ENCODE measurements at regions not wholly inside any gene's neighbourhood (a gene's known extent, or its start where the extent isn't known, plus 50 kb on each side); places are given as distances from the start of the nearest gene placed in this dataset.

DNA sequence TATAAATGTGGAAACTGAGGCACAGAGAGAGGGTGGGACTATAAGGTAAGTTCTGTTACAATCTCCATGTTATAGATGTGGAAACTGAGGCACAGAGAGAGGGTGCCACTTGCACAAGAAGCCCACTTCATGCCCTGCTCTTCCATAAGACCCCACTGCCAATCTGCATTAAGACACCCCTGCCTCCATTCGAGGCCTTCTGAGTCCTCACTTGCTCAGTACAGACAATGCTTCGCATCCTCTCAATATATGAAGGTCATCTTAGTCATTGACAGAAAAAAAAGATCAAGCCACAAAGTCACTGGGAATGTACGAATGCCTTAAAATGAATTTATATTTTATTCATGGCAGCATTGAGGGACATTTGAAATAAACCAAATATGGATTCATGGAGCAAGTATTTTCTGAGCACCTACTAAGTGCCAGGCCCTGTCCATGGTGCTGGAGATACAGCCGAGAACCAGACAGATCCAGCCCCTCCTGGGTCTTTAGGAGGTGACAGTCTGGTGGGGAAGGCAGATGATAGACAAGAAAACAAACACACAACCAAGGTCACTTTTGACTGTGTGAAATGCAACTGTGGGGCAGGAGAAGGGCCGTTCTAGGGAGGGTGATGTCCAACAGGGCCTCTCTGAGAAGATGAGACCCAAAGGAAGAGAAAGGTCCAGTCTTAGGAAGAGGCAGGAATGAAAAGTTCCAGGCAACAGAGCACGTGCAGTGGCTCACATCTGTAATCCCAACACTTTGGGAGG, 92.5 kb upstream of the PTPN1 start:
- H3K27ac Mint-ChIP-seq = no peak overlapping the region
- peaks cover 2% of the 10 kb centered on the region for H3K36me3 Mint-ChIP-seq (ENCODE audit: low read depth)
- ATAC-seq (no peak), DNase-seq (no peak)
- peaks cover 4% of the 10 kb centered on the region for H3K4me1 Mint-ChIP-seq
- H3K27me3 Mint-ChIP-seq = peaks cover 10% of the 10 kb centered on the region
- H3K4me3 Mint-ChIP-seq = no peak overlapping the region
- no peaks in the 10 kb centered on the region for H3K9me3 ChIP-seq (ENCODE audit: control insufficient read depth, low read length, poor library complexity, severe bottlenecking)

DNA sequence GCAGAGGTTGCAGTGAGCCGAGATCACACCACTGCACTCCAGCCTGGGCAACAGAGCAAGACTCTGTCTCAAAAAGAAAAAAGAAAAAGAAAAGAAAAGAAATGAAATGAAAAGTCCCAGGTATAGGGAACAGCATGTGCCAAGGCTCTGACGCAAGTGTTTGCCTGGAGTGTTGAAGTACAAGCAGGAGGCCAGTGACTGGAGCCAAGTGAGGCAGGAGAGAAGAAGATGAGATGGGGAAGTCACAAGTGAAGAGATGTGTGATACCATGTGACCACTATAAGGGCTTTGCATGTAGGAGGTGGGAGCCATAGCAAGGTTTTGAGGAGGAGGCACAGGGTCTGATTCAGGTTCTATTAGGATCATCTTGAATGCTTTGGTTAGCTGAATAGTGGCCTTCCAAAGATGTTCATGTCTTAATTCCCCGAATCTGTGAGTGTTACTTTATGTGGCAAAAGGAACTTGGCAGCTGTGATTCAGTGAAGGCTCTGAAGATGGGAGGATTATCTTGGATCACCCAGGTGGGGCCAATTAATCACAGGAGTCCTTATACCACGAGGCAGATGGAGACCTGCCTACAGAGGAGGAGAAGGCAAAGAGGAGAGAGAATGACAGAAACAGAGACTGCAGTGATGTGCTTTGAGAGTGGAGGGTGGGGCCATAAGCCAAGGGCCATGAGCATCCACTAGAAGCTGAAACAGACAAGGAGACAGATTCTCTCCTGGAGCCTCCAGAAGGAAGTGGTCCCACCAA, 91.1 kb upstream of the PTPN1 start:
- ATAC-seq (no peak), DNase-seq (no peak)
- Mint-ChIP-seq H3K36me3 (ENCODE audit: low read depth) (peaks cover 2% of the 10 kb centered on the region), H3K4me1 (peaks cover 4% of the 10 kb centered on the region), H3K4me3 (no peak overlapping the region), H3K27ac (peak overlapping the region; percentile 10), H3K27me3 (peaks cover 18% of the 10 kb centered on the region)
- H3K9me3 ChIP-seq (ENCODE audit: control insufficient read depth, low read length, poor library complexity, severe bottlenecking) = no peaks in the 10 kb centered on the region

DNA sequence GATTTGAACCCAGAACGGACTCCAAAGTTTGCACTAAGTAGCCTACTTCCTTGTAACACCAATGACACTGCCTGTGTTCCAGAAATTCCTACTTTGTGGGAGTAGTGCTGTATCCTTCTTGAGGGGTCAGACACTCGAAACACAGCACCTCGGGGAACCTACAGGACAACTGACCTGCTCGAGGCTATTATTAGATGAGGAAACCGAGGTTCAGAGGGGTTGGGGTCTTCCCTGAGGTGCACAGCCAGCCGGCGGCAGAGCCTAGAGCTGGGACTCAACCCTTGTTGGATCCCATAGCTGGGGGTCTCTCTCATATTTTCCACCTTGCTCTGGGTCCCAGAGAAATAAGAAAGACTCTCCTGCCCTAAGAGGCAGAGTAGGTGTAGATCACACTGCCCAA, 89.8 kb upstream of the PTPN1 start:
- ATAC-seq (no peak), DNase-seq (no peak)
- Mint-ChIP-seq H3K4me1 (peaks cover 4% of the 10 kb centered on the region), H3K27ac (no peak overlapping the region), H3K27me3 (peaks cover 23% of the 10 kb centered on the region), H3K36me3 (ENCODE audit: low read depth) (peaks cover 2% of the 10 kb centered on the region), H3K4me3 (no peak overlapping the region)
- no peaks in the 10 kb centered on the region for H3K9me3 ChIP-seq (ENCODE audit: control insufficient read depth, low read length, poor library complexity, severe bottlenecking)

DNA sequence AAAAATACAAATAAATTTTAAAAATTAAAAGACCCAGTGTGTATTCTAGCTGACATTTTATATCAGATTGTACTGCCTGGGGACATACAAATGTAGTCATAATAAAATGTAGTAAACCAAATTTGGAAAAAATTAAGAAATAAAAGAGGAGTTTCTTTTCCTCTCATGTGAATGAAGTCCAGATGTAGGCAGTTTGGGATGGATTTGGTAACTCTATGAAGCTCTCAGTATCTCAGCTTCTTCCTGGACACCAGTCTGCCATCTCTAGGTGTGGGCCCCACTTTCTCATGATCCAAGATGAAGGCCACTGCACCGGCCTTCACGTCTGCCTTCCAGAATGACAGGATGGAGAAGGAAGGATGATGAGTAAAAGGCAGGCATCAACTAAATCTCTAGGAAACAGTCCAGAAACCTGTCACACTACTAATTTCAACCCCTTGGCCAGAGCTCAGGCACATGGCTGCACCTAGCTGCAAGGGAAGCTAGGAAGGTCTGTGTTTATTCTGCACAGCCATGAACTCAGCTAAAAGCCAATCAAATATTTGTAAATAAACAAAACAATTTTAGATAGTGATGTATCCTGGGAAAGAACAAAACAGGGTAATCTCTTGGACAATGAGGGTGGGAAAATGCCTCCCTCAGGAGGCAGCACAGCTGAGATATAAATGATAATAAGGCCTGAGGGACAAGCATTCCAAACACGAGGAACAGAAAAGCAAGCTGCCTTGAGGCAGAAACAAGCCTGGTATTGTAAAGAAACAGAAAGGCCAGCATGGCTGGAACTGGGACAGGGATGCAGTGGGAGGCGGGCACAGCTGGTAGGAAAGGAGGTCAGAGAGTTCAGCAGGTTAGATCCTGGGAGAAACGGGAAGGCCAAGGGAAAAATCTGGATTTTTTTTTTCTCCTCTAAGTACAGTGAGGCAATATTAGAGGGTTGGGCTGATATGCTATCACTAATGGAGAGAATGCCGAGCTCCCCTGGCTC, 88.5 kb upstream of the PTPN1 start:
- no peak for DNase-seq
- Mint-ChIP-seq H3K27me3 (peaks cover 23% of the 10 kb centered on the region), H3K36me3 (ENCODE audit: low read depth) (no peaks in the 10 kb centered on the region), H3K4me1 (peaks cover 4% of the 10 kb centered on the region), H3K4me3 (no peak overlapping the region), H3K27ac (no peak overlapping the region)
- no peaks in the 10 kb centered on the region for H3K9me3 ChIP-seq (ENCODE audit: control insufficient read depth, low read length, poor library complexity, severe bottlenecking)
- ATAC-seq = no peak

DNA sequence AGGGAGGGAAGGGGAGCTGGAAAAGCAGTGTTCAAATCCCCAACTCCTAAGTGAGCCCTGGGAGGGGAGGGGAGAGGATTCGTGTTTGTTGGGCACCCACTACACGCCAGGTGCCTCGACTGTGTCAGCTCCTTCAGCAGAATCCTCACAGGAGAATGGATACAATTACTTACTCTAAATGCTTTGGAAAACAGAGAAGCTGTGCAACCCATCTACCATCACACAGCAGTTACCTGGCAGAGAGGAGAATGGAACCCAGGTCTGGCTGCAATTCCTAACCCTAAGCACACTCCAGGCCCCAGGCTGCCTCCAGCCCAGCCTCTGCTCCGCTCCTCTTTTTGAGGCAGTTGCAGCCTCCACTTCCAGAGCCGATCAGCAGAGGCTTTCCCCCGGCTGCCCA, 86.4 kb upstream of the PTPN1 start:
- Mint-ChIP-seq H3K27ac (no peak overlapping the region), H3K4me3 (no peak overlapping the region), H3K27me3 (peaks cover 27% of the 10 kb centered on the region), H3K4me1 (peaks cover 6% of the 10 kb centered on the region), H3K36me3 (ENCODE audit: low read depth) (peaks cover 2% of the 10 kb centered on the region)
- DNase-seq (no peak), ATAC-seq (no peak)
- no peaks in the 10 kb centered on the region for H3K9me3 ChIP-seq (ENCODE audit: control insufficient read depth, low read length, poor library complexity, severe bottlenecking)

DNA sequence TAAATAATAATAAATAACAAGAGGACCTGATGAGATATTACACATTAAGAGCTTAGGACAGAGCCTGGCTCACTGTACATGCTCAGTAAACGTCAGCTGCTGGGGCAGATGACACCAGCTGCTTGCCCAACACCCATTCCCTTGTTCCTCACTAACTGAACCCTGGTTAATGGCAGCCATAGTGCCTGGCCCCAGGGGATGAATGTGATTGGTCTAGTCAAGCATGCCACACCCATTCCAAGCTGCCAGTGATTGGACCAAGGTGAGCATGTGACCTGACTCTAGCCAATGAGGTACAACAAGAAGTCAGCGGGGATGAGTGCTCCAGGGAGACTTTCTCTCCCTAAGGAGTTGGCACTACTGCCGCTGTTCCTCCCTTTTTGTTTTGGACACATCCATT, 85.1 kb upstream of the PTPN1 start:
- peaks cover 27% of the 10 kb centered on the region for H3K27me3 Mint-ChIP-seq
- H3K27ac Mint-ChIP-seq = no peak overlapping the region
- H3K36me3 Mint-ChIP-seq (ENCODE audit: low read depth) = peaks cover 2% of the 10 kb centered on the region
- peaks cover 3% of the 10 kb centered on the region for H3K4me1 Mint-ChIP-seq
- DNase-seq (no peak), ATAC-seq (no peak)
- no peaks in the 10 kb centered on the region for H3K9me3 ChIP-seq (ENCODE audit: control insufficient read depth, low read length, poor library complexity, severe bottlenecking)
- no peak overlapping the region for H3K4me3 Mint-ChIP-seq

DNA sequence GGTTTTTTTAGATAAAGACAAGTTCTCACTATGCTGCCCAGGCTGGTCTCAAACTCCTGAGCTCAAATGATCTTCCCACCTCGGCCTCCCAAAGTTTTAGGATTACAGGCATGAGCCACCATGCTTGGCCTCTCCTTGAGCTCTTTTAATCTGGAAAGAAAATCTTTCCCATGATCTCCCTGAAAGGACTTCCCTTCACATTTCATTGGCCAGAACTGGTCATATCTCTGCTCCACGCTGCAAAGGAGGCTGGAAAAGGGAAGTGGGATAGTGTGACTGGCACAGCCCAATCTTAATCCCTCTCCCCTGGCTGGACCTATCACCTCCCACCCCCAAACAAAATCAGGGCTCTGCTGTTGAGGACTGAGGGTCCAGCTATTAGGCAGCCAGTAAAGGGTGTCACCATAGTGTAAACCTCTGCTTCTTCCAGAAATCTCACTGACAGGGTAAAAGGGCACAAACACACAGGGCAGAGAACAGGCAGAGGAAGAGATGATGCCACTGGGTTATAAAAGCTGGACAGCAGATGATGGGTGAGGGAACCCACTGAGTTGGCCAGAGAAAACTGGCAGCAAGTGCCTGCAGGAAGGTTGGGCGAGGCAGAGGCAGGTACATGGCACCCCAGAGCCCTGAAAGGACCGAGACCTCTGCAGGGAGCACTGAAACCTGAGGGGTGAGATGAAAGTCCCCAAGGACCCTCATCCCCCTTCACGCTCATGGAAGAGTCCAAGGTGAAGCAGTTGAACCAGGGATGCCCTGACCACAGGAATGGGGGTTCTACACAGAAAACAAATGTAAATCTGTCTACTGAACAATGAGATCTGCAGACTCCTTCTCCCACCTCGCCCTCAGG, 83.1 kb upstream of the PTPN1 start:
- H3K4me3 Mint-ChIP-seq = no peak overlapping the region
- H3K9me3 ChIP-seq (ENCODE audit: control insufficient read depth, low read length, poor library complexity, severe bottlenecking) = no peaks in the 10 kb centered on the region
- DNase-seq = no peak
- ATAC-seq = no peak
- peaks cover 39% of the 10 kb centered on the region for H3K27me3 Mint-ChIP-seq
- peaks cover 5% of the 10 kb centered on the region for H3K36me3 Mint-ChIP-seq (ENCODE audit: low read depth)
- H3K4me1 Mint-ChIP-seq = peaks cover 3% of the 10 kb centered on the region
- no peak overlapping the region for H3K27ac Mint-ChIP-seq

DNA sequence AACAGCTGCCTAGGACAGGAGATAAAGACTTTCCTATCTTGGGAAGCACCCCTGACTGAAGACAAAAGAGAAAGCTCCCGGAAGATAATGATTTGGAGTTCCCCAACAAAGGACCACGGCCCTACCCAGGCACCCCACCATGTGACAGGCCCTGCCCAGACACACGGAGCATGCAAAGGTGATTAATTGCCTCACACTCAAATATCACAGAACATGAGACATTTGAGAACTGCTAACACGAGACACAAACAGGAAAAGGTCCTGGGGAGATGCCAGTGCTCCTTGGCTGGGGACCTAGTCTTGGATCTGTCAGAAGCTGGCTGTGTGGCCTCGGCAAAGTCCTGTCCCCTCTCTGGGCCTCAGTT, 82.5 kb upstream of the PTPN1 start:
- no peak overlapping the region for H3K4me3 Mint-ChIP-seq
- H3K27ac Mint-ChIP-seq = peak overlapping the region; percentile 16
- H3K9me3 ChIP-seq (ENCODE audit: control insufficient read depth, low read length, poor library complexity, severe bottlenecking) = no peaks in the 10 kb centered on the region
- peaks cover 3% of the 10 kb centered on the region for H3K4me1 Mint-ChIP-seq
- peaks cover 5% of the 10 kb centered on the region for H3K36me3 Mint-ChIP-seq (ENCODE audit: low read depth)
- no peak for ATAC-seq
- no peak for DNase-seq
- peaks cover 35% of the 10 kb centered on the region for H3K27me3 Mint-ChIP-seq

DNA sequence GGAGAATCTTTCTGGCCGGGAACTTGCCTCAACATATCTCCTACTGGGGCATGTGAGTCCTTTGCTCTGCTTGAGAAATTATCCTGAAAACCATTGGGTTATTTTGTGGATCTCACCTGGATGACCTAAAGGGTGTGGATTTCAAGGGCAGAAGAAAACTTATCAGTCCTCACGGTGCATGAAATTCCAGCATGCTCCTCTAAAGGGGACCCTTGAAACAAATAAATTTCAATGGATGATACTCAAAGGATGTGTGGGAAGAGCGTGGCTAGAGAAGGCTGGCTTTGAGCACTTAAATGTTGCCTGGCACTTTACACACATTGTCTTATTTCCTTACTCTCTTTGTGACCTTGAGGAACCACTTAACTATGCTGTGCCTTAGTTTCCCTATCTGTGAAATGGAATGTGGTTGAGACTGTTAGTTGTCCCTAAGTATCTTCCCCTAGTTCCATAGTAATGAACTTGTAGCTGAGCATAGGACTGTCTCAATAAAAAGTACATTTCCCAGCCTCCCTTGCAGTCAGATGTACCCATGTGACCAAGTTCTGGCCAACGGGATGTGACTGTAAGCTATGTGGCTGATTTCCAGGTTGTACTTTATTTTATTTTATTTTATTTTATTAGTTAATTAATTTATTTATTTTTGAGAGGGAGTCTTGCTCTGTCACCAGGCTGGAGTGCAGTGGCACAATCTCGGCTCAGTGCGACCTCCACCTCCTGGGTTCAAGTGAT, 81.9 kb upstream of the PTPN1 start:
- no peaks in the 10 kb centered on the region for H3K9me3 ChIP-seq (ENCODE audit: control insufficient read depth, low read length, poor library complexity, severe bottlenecking)
- H3K4me3 Mint-ChIP-seq = no peak overlapping the region
- peaks cover 7% of the 10 kb centered on the region for H3K36me3 Mint-ChIP-seq (ENCODE audit: low read depth)
- peak overlapping the region; percentile 16 for H3K27ac Mint-ChIP-seq
- H3K27me3 Mint-ChIP-seq = peaks cover 40% of the 10 kb centered on the region
- no peak for DNase-seq
- no peak for ATAC-seq
- H3K4me1 Mint-ChIP-seq = peaks cover 5% of the 10 kb centered on the region

DNA sequence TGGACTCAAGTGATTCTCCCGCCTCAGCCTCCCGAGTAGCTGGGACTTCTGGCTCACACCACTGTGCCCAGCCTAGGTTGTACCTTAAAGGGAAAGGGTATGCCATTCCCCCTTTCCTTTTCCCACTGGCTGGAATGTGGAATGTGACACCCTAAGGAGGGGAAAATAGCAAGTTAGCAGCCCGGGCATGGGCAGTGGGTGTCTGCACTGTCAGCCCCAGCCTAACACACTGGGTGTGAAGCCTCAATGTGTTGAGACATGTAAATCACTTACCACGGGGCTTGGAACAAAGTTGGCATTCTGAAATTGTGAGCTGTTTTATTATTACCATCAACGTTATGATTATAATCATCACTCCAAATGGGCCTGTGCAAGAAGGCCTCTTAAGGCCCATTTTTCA, 80.8 kb upstream of the PTPN1 start:
- peaks cover 5% of the 10 kb centered on the region for H3K4me1 Mint-ChIP-seq
- no peak overlapping the region for H3K27ac Mint-ChIP-seq
- H3K4me3 Mint-ChIP-seq = no peak overlapping the region
- no peak for ATAC-seq
- no peaks in the 10 kb centered on the region for H3K9me3 ChIP-seq (ENCODE audit: control insufficient read depth, low read length, poor library complexity, severe bottlenecking)
- peaks cover 32% of the 10 kb centered on the region for H3K27me3 Mint-ChIP-seq
- peaks cover 7% of the 10 kb centered on the region for H3K36me3 Mint-ChIP-seq (ENCODE audit: low read depth)
- no peak for DNase-seq

DNA sequence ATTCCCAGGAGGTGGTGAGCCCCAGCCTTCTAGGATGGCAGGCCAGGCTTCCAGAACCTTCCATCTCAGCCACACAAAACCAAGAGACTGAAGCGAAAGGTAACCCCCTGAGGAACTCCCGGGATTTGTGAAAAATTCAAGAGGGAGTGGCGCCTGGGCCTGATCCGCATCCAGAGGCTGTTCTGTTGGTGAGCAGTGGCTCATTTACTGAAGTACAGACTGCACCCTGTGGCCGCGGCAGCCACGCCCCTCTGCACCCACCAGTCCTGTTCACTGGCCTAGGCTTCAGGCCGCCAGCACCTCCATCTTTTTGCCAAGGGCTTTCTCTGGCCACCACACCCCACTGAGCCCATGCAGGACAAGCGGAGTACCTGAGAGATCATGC, 79.1 kb upstream of the PTPN1 start:
- H3K36me3 Mint-ChIP-seq (ENCODE audit: low read depth) = peaks cover 7% of the 10 kb centered on the region

More for the DNA sequence above, 79.1 kb upstream of the PTPN1 start:
- H3K4me3 Mint-ChIP-seq = no peak overlapping the region
- ATAC-seq = no peak
- no peaks in the 10 kb centered on the region for H3K9me3 ChIP-seq (ENCODE audit: control insufficient read depth, low read length, poor library complexity, severe bottlenecking)
- DNase-seq = no peak
- peaks cover 30% of the 10 kb centered on the region for H3K27me3 Mint-ChIP-seq
- no peak overlapping the region for H3K27ac Mint-ChIP-seq
- peaks cover 5% of the 10 kb centered on the region for H3K4me1 Mint-ChIP-seq
